Ovary (tissue), 7 donors: ENCODE measurements at regions not wholly inside any gene's neighbourhood (a gene's known extent, or its start where the extent isn't known, plus 50 kb on each side); places are given as distances from the start of the nearest gene placed in this dataset.

Source experiments
- DNase-seq, 5 donors: peaks; one replicate each; pipeline ENCODE4 v3.0.0-alpha.2; 2019 to 2020
- H3K27ac ChIP-seq, 2 donors: fragments of 200-600 bp; one replicate each; pipeline versions ENCODE4 v1.5.1 to v1.8.0; 2019 to 2022
- H3K27me3 ChIP-seq: fragments of 200-600 bp; one replicate; pipeline ENCODE4 v1.8.0; 2022
- H3K36me3 ChIP-seq: fragments of 200-600 bp; sonication (generic); one replicate; pipeline ENCODE4 v1.5.1; 2019
- H3K4me1 ChIP-seq: one replicate; pipeline ENCODE4 v1.8.1; 2013; ENCODE audit warnings: mild to moderate bottlenecking, moderate library complexity; ENCODE audit not compliant: insufficient read depth
- H3K4me3 ChIP-seq: fragments of 200-600 bp; sonication (generic); one replicate; pipeline ENCODE4 v1.5.1; 2017
- H3K9me3 ChIP-seq, 2 donors: fragments of 200-600 bp in 1 of 2; sonication (generic) in 1 of 2; one replicate each; pipeline versions ENCODE4 v1.5.1 to v1.8.1; 2013 to 2019; ENCODE audit warnings: mild to moderate bottlenecking in 1 of 2, moderate library complexity in 1 of 2
- CTCF ChIP-seq, 3 donors: fragments of 450-650 bp in 2 of 3; fragments of 200-600 bp in 1 of 3; IDR thresholded peaks; one replicate each; pipeline versions ENCODE4 v1.5.1 to v1.8.0; 2016 to 2022; ENCODE audit warnings: antibody characterized with exemption in 3 of 3, mild to moderate bottlenecking in 1 of 3
- EP300 ChIP-seq: sonication (generic); formaldehyde crosslinking; IDR thresholded peaks from one replicate; pipeline ENCODE4 v1.6.1; 2017; ENCODE audit warnings: antibody characterized with exemption
- POLR2A ChIP-seq: fragments of 450-650 bp; IDR thresholded peaks from one replicate; pipeline ENCODE4 v1.6.1; 2017; ENCODE audit warnings: antibody characterized with exemption, mild to moderate bottlenecking, moderate library complexity
- WGBS, 3 donors: extraction: QIAGEN DNeasy Blood & Tissue Kit in 1 of 3; methylation state at CpG; one replicate each; pipeline versions ENCODE4 v1.1.5 to v1.1.7; 2013 to 2017; 5-methylcytosine and 5-hydroxymethylcytosine counted together
- intact Hi-C, 4 donors: fragments of 100-400 bp; cut with DNase I; formaldehyde crosslinking; loops; one replicate each; pipeline versions ENCODE4 v1.11.0 to v1.15.1; 2022 to 2023
- donor health status: DM: no; HTN: no; CAD: no; lungs with moderate emphysema.
- donor health status: DM: no; HTN: no; CAD: no.
- donor health status: Bipolar disorder and iron deficiency.
- donor health status: DM: no; HTN: no; CAD: no.
- donor health status: DM: yes; HTN: yes; CAD: no.

GRCh38 chr7:131021902-131022301 lies 287.9 kb upstream of the KLF14 start:
- no peak overlapping the region for H3K27ac ChIP-seq
- H3K9me3 ChIP-seq, result no peaks in the 10 kb centered on the region
- no peak for DNase-seq
- 38 to 56% (median 39%) methylated on average over 8 of the region's 8 CpGs for WGBS, 3 donors
- no peak overlapping the region for H3K4me3 ChIP-seq
- H3K27me3 ChIP-seq, result no peaks in the 10 kb centered on the region
- TF ChIP-seq EP300 (no peak), POLR2A (no peak), CTCF (IDR thresholded peaks at IDR 0.05) (no peak)
- no peaks in the 10 kb centered on the region for H3K36me3 ChIP-seq
- intact Hi-C loops, result no loop called here
- H3K4me1 ChIP-seq, result peaks cover 30% of the 10 kb centered on the region

GRCh38 chr7:131026297-131027000 lies 292.4 kb upstream of the KLF14 start:
- H3K9me3 ChIP-seq, result no peaks in the 10 kb centered on the region
- WGBS, 3 donors, result 75 to 81% (median 81%) methylated on average over 7 of the region's 7 CpGs
- intact Hi-C loops, result no loop called here
- no peak overlapping the region for H3K27ac ChIP-seq
- no peaks in the 10 kb centered on the region for H3K36me3 ChIP-seq
- TF ChIP-seq CTCF (IDR thresholded peaks at IDR 0.05) (no peak), POLR2A (no peak), EP300 (no peak)
- no peaks in the 10 kb centered on the region for H3K27me3 ChIP-seq
- DNase-seq, result no peak
- peaks cover 17% of the 10 kb centered on the region for H3K4me1 ChIP-seq
- no peak overlapping the region for H3K4me3 ChIP-seq

DNA sequence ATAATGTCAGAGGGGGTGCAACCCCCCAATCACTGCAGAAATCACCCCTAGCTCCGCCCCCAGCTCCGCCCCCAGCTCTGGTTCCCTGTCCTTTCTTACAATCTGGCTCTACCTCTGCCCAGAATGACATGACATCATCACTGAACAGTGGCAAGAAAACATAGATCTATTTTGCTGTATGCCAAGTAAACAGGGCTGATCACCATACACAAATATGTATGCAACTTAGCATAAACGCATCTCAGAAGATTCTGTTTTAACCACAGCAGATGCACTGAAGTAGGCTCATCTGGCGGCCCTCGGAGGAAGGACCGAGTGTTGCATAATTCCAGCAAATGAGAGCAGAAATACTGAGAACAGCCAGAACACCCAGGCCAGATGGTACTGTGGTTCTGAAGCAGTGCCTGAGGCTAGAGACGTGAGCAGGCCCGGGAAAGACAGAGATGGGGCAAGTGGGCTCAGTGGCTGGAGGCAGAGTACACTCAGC lies 293.3 kb upstream of the KLF14 start:
- Histone ChIP-seq H3K9me3 (no peaks in the 10 kb centered on the region), H3K27me3 (no peaks in the 10 kb centered on the region), H3K36me3 (no peaks in the 10 kb centered on the region), H3K4me3 (no peak overlapping the region), H3K4me1 (peaks cover 11% of the 10 kb centered on the region), H3K27ac (no peak overlapping the region)
- TF ChIP-seq CTCF (IDR thresholded peaks at IDR 0.05) (no peak), EP300 (no peak), POLR2A (no peak)
- peak in 3 of 5 donors; percentile 38 to 41 (median 40) for DNase-seq
- intact Hi-C loops, result no loop called here
- WGBS, 3 donors, result 59 to 71% (median 67%) methylated on average over 8 of the region's 8 CpGs

DNA sequence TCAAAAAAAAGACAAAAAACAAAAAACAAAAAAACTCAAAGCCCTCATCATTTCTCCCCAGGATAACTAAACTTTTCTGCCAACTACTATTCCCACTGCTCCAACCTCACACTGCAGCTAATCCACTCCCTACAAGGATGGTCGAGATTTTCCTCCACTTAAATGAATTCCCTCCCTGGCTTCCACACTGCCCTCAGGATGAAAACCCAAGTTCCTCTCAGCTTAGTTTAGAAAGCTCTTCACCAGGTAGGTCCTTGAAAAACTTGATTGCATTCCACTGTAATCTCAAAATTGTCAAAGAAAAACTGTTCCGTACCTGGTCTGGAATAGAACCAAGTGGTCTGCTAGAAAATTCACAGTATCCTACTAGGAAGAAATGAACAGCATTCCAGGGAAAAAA lies 294.3 kb upstream of the KLF14 start:
- Histone ChIP-seq H3K9me3 (no peaks in the 10 kb centered on the region), H3K27ac (no peak overlapping the region), H3K36me3 (no peaks in the 10 kb centered on the region), H3K4me3 (no peak overlapping the region), H3K4me1 (peaks cover 11% of the 10 kb centered on the region), H3K27me3 (no peaks in the 10 kb centered on the region)
- intact Hi-C loops, result loop anchor here in 1 of 4 donors (2.0 kb wide), 1 partner anchor 23 kb away; no protein-coding TSS in a partner anchor
- 83 to 86% (median 86%) methylated on average over 2 of the region's 2 CpGs for WGBS, 3 donors
- DNase-seq, result no peak
- TF ChIP-seq EP300, result no peak

GRCh38 chr7:131029002-131029401 lies 295.0 kb upstream of the KLF14 start:
- TF ChIP-seq EP300, result no peak
- no peak for TF ChIP-seq CTCF (IDR thresholded peaks at IDR 0.05)
- no peak for TF ChIP-seq POLR2A
- Histone ChIP-seq H3K4me1 (peaks cover 9% of the 10 kb centered on the region), H3K36me3 (no peaks in the 10 kb centered on the region), H3K27ac (no peak overlapping the region), H3K9me3 (no peaks in the 10 kb centered on the region), H3K4me3 (no peak overlapping the region), H3K27me3 (no peaks in the 10 kb centered on the region)
- intact Hi-C loops, result loop anchor here in 1 of 4 donors (2.0 kb wide), 1 partner anchor 22 kb away; no protein-coding TSS in a partner anchor
- DNase-seq, result no peak
